ENCODE measurements at regions not wholly inside any gene's neighbourhood (a gene's known extent, or its start where the extent isn't known, plus 50 kb on each side); places are given as distances from the start of the nearest gene placed in this dataset.

GRCh38 chr6:3535033-3535775, 78.4 kb upstream of the SLC22A23 start:
- Histone ChIP-seq H3K27me3 (ENCODE audit: control insufficient read depth, insufficient read depth, low read length) (peaks cover 21% of the 10 kb centered on the region), H3K36me3 (ENCODE audit: control insufficient read depth, insufficient read depth, low read length) (no peaks in the 10 kb centered on the region), H3K4me3 (ENCODE audit: low read depth in 2 of 2, low read length in 2 of 2) (no peak overlapping the region), H3K4me1 (ENCODE audit: control insufficient read depth, insufficient read depth, low read length) (no peaks in the 10 kb centered on the region), H3K27ac (ENCODE audit: low read length) (no peak overlapping the region), H3K9me3 (ENCODE audit: control insufficient read depth, insufficient read depth, low read depth, low read length) (no peaks in the 10 kb centered on the region)
- no peak for DNase-seq (ENCODE audit: low read depth, low spot score)
- no peak for ATAC-seq
- in situ Hi-C loops (cut with HindIII; ENCODE audit: low pct_unique_long_range_greater_than_20kb, low sequenced_read_pairs) = no loop called here
- TF ChIP-seq REST (IDR thresholded peaks at IDR 0.05; ENCODE audit: insufficient read depth in 1 of 2, low read depth in 2 of 2, low read length in 1 of 2) (no peak), SIN3A (IDR thresholded peaks at IDR 0.05; ENCODE audit: borderline replicate concordance, insufficient read depth, low read depth, low read length) (no peak), TCF7L2 (IDR thresholded peaks at IDR 0.05; ENCODE audit: low read depth, low read length) (no peak), POLR2AphosphoS5 (IDR thresholded peaks at IDR 0.05; ENCODE audit: low read depth, low read length) (no peak), CTCF (IDR thresholded peaks at IDR 0.05) (no peak)
- intact Hi-C loops (cut with micrococcal nuclease; ENCODE audit: unreplicated experiment) = no loop called here
- CTCF ChIA-PET = no interaction called here
- POLR2A ChIA-PET = no interaction called here
- BruUV-seq (replicated peaks) = no TSS peak

- CTCF ChIA-PET = no interaction called here
- in situ Hi-C loops (cut with HindIII; ENCODE audit: low pct_unique_long_range_greater_than_20kb, low sequenced_read_pairs) = no loop called here
Observed at GRCh38 chr6:3534599-3534998, 77.7 kb upstream of the SLC22A23 start.

GRCh38 chr6:3533981-3534380, 77.1 kb upstream of the SLC22A23 start:
- no peak for TF ChIP-seq TCF7L2 (IDR thresholded peaks at IDR 0.05; ENCODE audit: low read depth, low read length)
- intact Hi-C loops (cut with micrococcal nuclease; ENCODE audit: unreplicated experiment) = no loop called here
- in situ Hi-C loops (cut with HindIII; ENCODE audit: low pct_unique_long_range_greater_than_20kb, low sequenced_read_pairs) = no loop called here
- BruUV-seq (replicated peaks) = no TSS peak
- Histone ChIP-seq H3K4me3 (ENCODE audit: low read depth in 2 of 2, low read length in 2 of 2) (no peak overlapping the region), H3K9me3 (ENCODE audit: control insufficient read depth, insufficient read depth, low read depth, low read length) (no peaks in the 10 kb centered on the region), H3K36me3 (ENCODE audit: control insufficient read depth, insufficient read depth, low read length) (no peaks in the 10 kb centered on the region), H3K27me3 (ENCODE audit: control insufficient read depth, insufficient read depth, low read length) (peaks cover 23% of the 10 kb centered on the region), H3K4me1 (ENCODE audit: control insufficient read depth, insufficient read depth, low read length) (no peaks in the 10 kb centered on the region), H3K27ac (ENCODE audit: low read length) (no peak overlapping the region)
- DNase-seq (ENCODE audit: low read depth, low spot score) (no peak), ATAC-seq (no peak)
- CTCF ChIA-PET = no interaction called here
- POLR2A ChIA-PET = no interaction called here

More at GRCh38 chr6:3534599-3534998, 77.7 kb upstream of the SLC22A23 start:
- BruUV-seq (replicated peaks) = no TSS peak
- H3K4me1 ChIP-seq (ENCODE audit: control insufficient read depth, insufficient read depth, low read length) = no peaks in the 10 kb centered on the region
- POLR2A ChIA-PET = no interaction called here
- peaks cover 21% of the 10 kb centered on the region for H3K27me3 ChIP-seq (ENCODE audit: control insufficient read depth, insufficient read depth, low read length)
- no peak for TF ChIP-seq TCF7L2 (IDR thresholded peaks at IDR 0.05; ENCODE audit: low read depth, low read length)
- no peaks in the 10 kb centered on the region for H3K9me3 ChIP-seq (ENCODE audit: control insufficient read depth, insufficient read depth, low read depth, low read length)
- intact Hi-C loops (cut with micrococcal nuclease; ENCODE audit: unreplicated experiment) = no loop called here
- H3K27ac ChIP-seq (ENCODE audit: low read length) = no peak overlapping the region
- ATAC-seq (no peak), DNase-seq (ENCODE audit: low read depth, low spot score) (no peak)
- no peak overlapping the region for H3K4me3 ChIP-seq (ENCODE audit: low read depth in 2 of 2, low read length in 2 of 2)
- H3K36me3 ChIP-seq (ENCODE audit: control insufficient read depth, insufficient read depth, low read length) = no peaks in the 10 kb centered on the region
